Subcutaneous abdominal adipose tissue (tissue), 5 donors: ENCODE measurements at regions not wholly inside any gene's neighbourhood (a gene's known extent, or its start where the extent isn't known, plus 50 kb on each side); places are given as distances from the start of the nearest gene placed in this dataset.

Experiments
- H3K27ac ChIP-seq: one replicate; pipeline ENCODE4 v1.7.0; 2013; ENCODE audit warnings: low read depth, mild to moderate bottlenecking, inconsistent platforms, low read length, moderate library complexity
- H3K27me3 ChIP-seq, 5 donors: one replicate each; pipeline ENCODE4 v1.7.0; 2013; ENCODE audit warnings: low read length in 5 of 5, inconsistent platforms in 1 of 5; ENCODE audit not compliant: control insufficient read depth in 5 of 5, insufficient read depth in 4 of 5
- H3K36me3 ChIP-seq, 5 donors: one replicate each; pipeline ENCODE4 v1.7.0; 2013; ENCODE audit warnings: low read length in 5 of 5; ENCODE audit not compliant: control insufficient read depth in 5 of 5, insufficient read depth in 5 of 5
- H3K4me1 ChIP-seq, 5 donors: one replicate each; pipeline ENCODE4 v1.7.0; 2013; ENCODE audit warnings: low read length in 5 of 5, mild to moderate bottlenecking in 3 of 5, moderate library complexity in 1 of 5; ENCODE audit not compliant: control insufficient read depth in 5 of 5, insufficient read depth in 5 of 5
- H3K4me3 ChIP-seq, 5 donors: one replicate each; pipeline ENCODE4 v1.7.0; 2013; ENCODE audit warnings: low read length in 5 of 5, low read depth in 1 of 5
- H3K9ac ChIP-seq, 5 donors: one replicate each; pipeline ENCODE4 v1.7.0; 2013; ENCODE audit warnings: low read length in 5 of 5, mild to moderate bottlenecking in 4 of 5, moderate library complexity in 3 of 5
- H3K9me3 ChIP-seq, 5 donors: one replicate each; pipeline ENCODE4 v1.7.0; 2013; ENCODE audit warnings: low read length in 5 of 5; ENCODE audit not compliant: control insufficient read depth in 5 of 5
- donor health status: healthy.
- donor health status: healthy.
- donor health status: healthy.
- donor health status: healthy.
- donor health status: healthy.

DNA sequence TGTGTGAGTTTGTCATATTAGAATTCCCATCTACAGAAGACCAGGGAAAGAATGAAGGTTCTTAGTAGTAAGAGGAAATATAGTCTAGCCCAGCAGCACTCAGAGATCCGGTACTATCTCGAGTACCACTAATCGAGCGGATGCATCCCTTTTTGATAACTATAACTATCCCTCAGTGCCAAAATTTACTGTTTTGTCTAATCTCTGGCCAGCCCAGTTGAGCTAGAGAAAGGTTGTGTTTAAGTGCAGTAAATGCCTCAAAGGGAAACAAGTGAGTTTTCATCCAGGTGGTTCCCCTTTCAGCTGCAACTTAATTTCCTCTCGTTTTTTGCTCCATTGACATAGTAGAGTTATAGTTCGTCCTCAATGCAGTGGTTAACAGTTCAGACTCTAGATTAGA, 146.7 kb downstream of the GPBP1 start:
- Histone ChIP-seq H3K4me3 (no peak overlapping the region), H3K27me3 (no peaks in the 10 kb centered on the region), H3K4me1 (peaks cover 0 to 19% (median 15%) of the 10 kb centered on the region in 5 donors), H3K27ac (no peak overlapping the region), H3K36me3 (no peaks in the 10 kb centered on the region), H3K9me3 (no peaks in the 10 kb centered on the region), H3K9ac (no peak overlapping the region)

DNA sequence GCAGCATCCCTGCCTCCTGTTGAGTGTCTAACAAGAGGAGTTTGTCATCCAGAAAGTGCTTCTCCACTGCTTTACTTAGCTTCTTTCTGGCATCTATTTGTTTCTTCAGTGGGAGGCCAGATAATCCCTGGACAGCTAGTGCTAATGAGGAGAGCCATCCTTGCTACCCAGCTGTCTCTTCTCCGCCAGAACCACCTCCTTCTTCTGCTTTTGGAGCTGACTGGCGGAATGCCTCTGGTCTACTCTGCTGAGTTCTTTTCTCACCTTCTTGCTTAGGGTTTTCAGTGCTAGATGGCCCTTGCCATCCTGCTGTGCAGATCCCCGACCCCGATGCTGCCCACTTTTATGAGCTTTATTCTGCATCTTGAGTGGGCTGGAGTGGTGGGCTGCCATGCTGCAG, 145.8 kb downstream of the GPBP1 start:
- Histone ChIP-seq H3K9ac (no peak overlapping the region), H3K4me1 (peaks cover 0 to 18% (median 12%) of the 10 kb centered on the region in 5 donors), H3K4me3 (no peak overlapping the region), H3K9me3 (no peaks in the 10 kb centered on the region), H3K36me3 (no peaks in the 10 kb centered on the region), H3K27ac (no peak overlapping the region), H3K27me3 (no peaks in the 10 kb centered on the region)

DNA sequence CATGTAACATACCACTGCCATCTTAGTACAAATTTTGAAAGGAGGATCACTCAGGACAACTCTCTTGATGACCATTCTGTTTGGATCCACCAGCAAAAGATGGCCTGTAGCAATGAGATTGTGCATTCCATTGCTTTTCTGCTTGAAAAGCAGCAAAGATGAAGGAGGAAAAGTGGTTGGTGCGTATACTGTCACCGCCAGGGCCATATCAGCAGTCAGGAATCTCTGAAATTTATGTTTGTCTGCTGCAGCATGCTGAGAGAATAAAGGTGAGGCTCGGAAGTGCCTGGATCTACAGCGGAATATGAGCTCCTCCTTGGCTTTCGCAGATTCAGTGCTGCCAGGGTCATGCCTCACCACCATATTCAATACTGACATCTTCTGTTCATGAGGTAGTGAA, 144.4 kb downstream of the GPBP1 start:
- Histone ChIP-seq H3K27me3 (no peaks in the 10 kb centered on the region), H3K4me1 (peaks cover 0 to 16% (median 12%) of the 10 kb centered on the region in 5 donors), H3K9ac (no peak overlapping the region), H3K9me3 (no peaks in the 10 kb centered on the region), H3K27ac (no peak overlapping the region), H3K36me3 (no peaks in the 10 kb centered on the region), H3K4me3 (no peak overlapping the region)

DNA sequence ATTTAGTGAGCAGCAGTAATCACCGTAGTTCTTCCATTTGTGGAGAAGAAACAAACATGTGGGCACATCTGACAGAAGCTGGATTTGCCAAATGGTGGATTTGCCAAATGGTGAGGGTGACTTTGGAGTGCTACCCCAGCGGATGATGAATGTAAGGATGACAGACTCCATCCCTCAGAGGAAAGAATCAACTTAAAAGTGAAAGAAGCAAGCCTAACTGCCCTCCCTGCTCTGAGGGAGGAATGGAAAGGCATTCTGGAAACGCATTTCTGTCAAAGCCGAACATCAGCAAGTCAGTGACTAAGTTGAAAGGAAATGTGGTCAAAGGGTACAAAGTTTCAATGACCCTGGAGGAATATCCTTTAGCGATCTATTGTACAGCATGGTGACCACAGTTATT, 143.5 kb downstream of the GPBP1 start:
- Histone ChIP-seq H3K4me1 (peaks cover 0 to 16% (median 12%) of the 10 kb centered on the region in 5 donors), H3K9me3 (no peaks in the 10 kb centered on the region), H3K4me3 (no peak overlapping the region), H3K27ac (no peak overlapping the region), H3K36me3 (no peaks in the 10 kb centered on the region), H3K27me3 (no peaks in the 10 kb centered on the region), H3K9ac (no peak overlapping the region)

DNA sequence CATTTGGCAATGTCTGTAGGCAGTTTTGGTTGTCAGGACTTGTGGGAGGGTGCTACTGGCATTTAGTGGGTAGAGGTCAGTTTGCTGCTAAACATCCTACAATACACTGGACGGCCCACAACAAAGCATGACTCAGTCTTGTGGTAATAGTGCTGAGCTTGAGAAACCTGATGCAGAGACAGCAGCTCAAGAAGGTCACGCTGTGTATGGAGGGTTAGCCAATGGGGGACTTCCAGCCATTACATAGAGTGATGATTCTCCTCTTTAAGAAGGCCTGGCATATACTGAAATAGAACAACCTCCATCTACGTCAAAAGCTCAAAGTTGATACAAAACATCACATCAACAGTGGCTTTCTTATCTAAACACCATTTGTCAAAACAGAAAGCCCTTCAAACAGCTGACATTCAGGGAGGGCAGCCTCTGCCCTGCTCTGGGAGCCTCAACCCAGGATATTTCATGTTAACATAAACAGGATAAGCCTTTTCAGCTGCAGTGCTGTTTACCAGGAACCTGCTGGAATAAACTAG, 143.0 kb downstream of the GPBP1 start:
- Histone ChIP-seq H3K27me3 (no peaks in the 10 kb centered on the region), H3K36me3 (no peaks in the 10 kb centered on the region), H3K9ac (no peak overlapping the region), H3K27ac (no peak overlapping the region), H3K9me3 (no peaks in the 10 kb centered on the region), H3K4me3 (no peak overlapping the region), H3K4me1 (peaks cover 0 to 16% (median 12%) of the 10 kb centered on the region in 5 donors)

DNA sequence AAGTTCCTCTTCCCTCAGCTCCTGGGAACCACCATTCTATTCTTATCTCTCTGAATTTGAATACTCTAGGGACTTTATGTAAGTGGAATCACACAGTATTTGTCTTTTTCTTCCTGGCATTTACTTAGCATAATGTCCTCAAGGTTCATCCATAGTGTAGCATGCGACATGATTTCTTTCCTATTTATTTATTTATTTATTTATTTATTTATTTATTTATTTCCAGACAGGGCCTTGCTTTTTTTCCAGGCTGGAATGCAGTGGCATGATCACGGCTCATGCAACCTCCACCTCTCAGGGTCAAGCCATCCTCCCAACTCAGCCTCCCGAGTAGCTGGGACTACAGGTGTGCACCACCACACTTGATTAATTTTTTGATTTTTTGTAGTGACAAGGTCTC, 142.1 kb downstream of the GPBP1 start:
- H3K9ac ChIP-seq: no peak overlapping the region
- H3K9me3 ChIP-seq: no peaks in the 10 kb centered on the region
- H3K36me3 ChIP-seq: no peaks in the 10 kb centered on the region
- no peak overlapping the region for H3K27ac ChIP-seq
- H3K4me3 ChIP-seq: no peak overlapping the region
- H3K4me1 ChIP-seq: peaks cover 0 to 16% (median 12%) of the 10 kb centered on the region in 5 donors
- no peaks in the 10 kb centered on the region for H3K27me3 ChIP-seq
